ENCODE measurements at regions not wholly inside any gene's neighbourhood (a gene's known extent, or its start where the extent isn't known, plus 50 kb on each side); places are given as distances from the start of the nearest gene placed in this dataset.
"Not testable (repeated sequence)": the region's sequence is repeated elsewhere in the genome, so short reads cannot be mapped to it uniquely, and the experiment has no call there.

DNA sequence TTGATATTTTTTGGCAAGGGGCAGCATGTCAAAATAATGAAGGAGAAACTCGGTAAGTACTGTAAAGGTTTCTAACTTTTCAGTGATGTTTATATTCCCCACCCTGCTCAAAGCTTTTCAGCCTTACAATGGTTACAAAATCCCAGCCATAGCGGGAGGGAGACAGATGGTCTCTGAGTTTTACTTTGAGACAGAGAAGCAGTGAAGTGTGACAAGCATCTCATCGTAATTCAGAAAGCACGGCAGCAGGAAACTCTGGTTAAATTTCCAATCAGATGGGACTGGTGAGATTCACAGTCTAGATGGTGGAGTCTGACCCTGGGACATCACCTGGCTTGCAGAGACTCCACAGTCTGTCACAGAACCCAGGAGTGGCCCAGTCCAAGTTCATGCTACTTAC lies 448.0 kb upstream of the AMELY start:
- no peak for TF ChIP-seq CTCF (IDR thresholded peaks at IDR 0.05; ENCODE audit: poor library complexity, severe bottlenecking)
- Histone ChIP-seq H3K27me3 (ENCODE audit: insufficient read depth, poor library complexity, severe bottlenecking) (no peaks in the 10 kb centered on the region), H3K9me3 (ENCODE audit: severe bottlenecking) (no peaks in the 10 kb centered on the region), H3K27ac (ENCODE audit: poor library complexity, severe bottlenecking) (no peak overlapping the region), H3K4me1 (ENCODE audit: insufficient read depth, poor library complexity, severe bottlenecking) (no peaks in the 10 kb centered on the region), H3K4me3 (ENCODE audit: severe bottlenecking) (no peak overlapping the region), H3K36me3 (ENCODE audit: low read depth) (peaks cover 97% of the 10 kb centered on the region)
- DNase-seq (ENCODE audit: low spot score) (no peak), ATAC-seq (ENCODE audit: low read depth) (no peak)

- Histone ChIP-seq H3K9me3 (ENCODE audit: severe bottlenecking) (no peaks in the 10 kb centered on the region), H3K36me3 (ENCODE audit: low read depth) (peaks cover 96% of the 10 kb centered on the region), H3K27ac (ENCODE audit: poor library complexity, severe bottlenecking) (peak overlapping the region; percentile 12), H3K27me3 (ENCODE audit: insufficient read depth, poor library complexity, severe bottlenecking) (no peaks in the 10 kb centered on the region), H3K4me1 (ENCODE audit: insufficient read depth, poor library complexity, severe bottlenecking) (no peaks in the 10 kb centered on the region), H3K4me3 (ENCODE audit: severe bottlenecking) (no peak overlapping the region)
- no peak for DNase-seq (ENCODE audit: low spot score)
- no peak for ATAC-seq (ENCODE audit: low read depth)
- no peak for TF ChIP-seq CTCF (IDR thresholded peaks at IDR 0.05; ENCODE audit: poor library complexity, severe bottlenecking)
These were observed 446.7 kb upstream of the AMELY start for GRCh38 chrY:7358103-7358752.

GRCh38 chrY:7355891-7356290 lies 444.3 kb upstream of the AMELY start:
- not testable (repeated sequence) for H3K27me3 ChIP-seq (ENCODE audit: insufficient read depth, poor library complexity, severe bottlenecking); DNase-seq (ENCODE audit: low spot score); H3K4me1 ChIP-seq (ENCODE audit: insufficient read depth, poor library complexity, severe bottlenecking); H3K27ac ChIP-seq (ENCODE audit: poor library complexity, severe bottlenecking); H3K9me3 ChIP-seq (ENCODE audit: severe bottlenecking); ATAC-seq (ENCODE audit: low read depth); H3K4me3 ChIP-seq (ENCODE audit: severe bottlenecking)
- peaks cover 92% of the 10 kb centered on the region for H3K36me3 ChIP-seq (ENCODE audit: low read depth)

DNA sequence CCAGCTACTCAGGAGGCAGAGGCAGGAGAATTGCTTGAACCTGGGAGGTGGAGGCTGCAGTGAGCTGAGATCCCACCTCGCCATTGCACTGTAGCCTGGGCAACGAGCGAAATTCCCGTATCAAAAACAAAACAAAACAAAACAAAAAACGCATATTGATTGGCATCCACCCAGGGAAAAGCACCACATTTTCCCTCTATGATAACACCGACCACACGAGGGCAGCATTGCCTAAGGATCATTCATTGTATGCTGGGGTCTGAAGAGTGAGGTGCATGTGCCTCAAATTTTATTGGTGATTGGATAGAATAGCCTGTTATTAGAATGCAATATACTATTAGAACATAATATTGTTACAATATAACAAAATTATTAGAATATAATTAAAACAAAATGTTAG lies 433.1 kb upstream of the AMELY start:
- no peaks in the 10 kb centered on the region for H3K9me3 ChIP-seq (ENCODE audit: severe bottlenecking)
- DNase-seq (ENCODE audit: low spot score) (no peak), ATAC-seq (ENCODE audit: low read depth) (peak; percentile 53; the same call in 2 of the 3 replicates)
- no peak overlapping the region for H3K4me3 ChIP-seq (ENCODE audit: severe bottlenecking)
- no peak for TF ChIP-seq CTCF (IDR thresholded peaks at IDR 0.05; ENCODE audit: poor library complexity, severe bottlenecking)
- H3K36me3 ChIP-seq (ENCODE audit: low read depth): peaks cover 91% of the 10 kb centered on the region
- no peak overlapping the region for H3K27ac ChIP-seq (ENCODE audit: poor library complexity, severe bottlenecking)
- H3K4me1 ChIP-seq (ENCODE audit: insufficient read depth, poor library complexity, severe bottlenecking): peaks cover 3% of the 10 kb centered on the region
- H3K27me3 ChIP-seq (ENCODE audit: insufficient read depth, poor library complexity, severe bottlenecking): no peaks in the 10 kb centered on the region

DNA sequence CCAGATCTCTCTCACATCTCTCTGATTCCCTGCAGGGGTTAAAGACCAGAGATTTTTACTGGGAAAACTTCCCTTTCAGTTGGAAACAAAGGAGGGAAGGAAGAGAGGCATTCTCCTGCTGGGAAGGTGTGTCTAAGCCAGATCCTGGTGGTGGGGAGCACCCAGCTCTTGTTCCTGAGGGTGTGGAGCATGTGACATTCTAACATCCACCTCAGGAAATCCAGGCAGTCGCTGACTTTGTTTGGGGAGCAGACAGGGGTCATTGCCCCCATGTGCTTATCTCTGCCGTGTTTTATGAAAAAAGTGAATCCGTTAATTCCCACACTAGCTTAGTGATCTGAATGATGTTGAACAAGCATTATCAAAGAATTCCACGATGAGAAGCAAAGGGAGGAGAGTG lies 431.7 kb upstream of the AMELY start:
- Histone ChIP-seq H3K36me3 (ENCODE audit: low read depth) (peaks cover 91% of the 10 kb centered on the region), H3K27ac (ENCODE audit: poor library complexity, severe bottlenecking) (peak overlapping the region; percentile 50), H3K9me3 (ENCODE audit: severe bottlenecking) (no peaks in the 10 kb centered on the region), H3K4me3 (ENCODE audit: severe bottlenecking) (no peak overlapping the region), H3K27me3 (ENCODE audit: insufficient read depth, poor library complexity, severe bottlenecking) (no peaks in the 10 kb centered on the region), H3K4me1 (ENCODE audit: insufficient read depth, poor library complexity, severe bottlenecking) (peaks cover 3% of the 10 kb centered on the region)
- ATAC-seq (ENCODE audit: low read depth): no peak
- DNase-seq (ENCODE audit: low spot score): no peak
- no peak for TF ChIP-seq CTCF (IDR thresholded peaks at IDR 0.05; ENCODE audit: poor library complexity, severe bottlenecking)

DNA sequence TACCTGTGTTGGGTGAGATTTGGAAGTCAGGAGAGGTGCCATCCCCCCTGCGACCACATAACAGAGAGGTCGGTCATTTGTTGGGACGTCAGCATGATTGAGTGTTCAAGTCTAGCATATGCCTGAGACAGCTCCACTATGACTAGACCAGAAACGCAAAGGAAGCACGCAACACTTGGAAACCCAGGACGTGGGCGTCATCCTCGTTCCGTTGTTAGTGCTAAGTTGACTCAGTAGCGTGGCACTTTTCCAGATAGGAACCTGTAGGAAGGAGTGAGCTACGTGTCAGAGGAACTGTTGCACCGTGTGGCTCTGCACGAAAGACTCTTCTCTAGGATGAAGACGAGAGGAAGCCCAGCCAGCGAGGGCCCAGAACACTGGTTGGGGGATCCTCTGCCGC lies 431.2 kb upstream of the AMELY start:
- not testable (repeated sequence) for H3K9me3 ChIP-seq (ENCODE audit: severe bottlenecking); H3K4me1 ChIP-seq (ENCODE audit: insufficient read depth, poor library complexity, severe bottlenecking); H3K27me3 ChIP-seq (ENCODE audit: insufficient read depth, poor library complexity, severe bottlenecking); DNase-seq (ENCODE audit: low spot score); H3K4me3 ChIP-seq (ENCODE audit: severe bottlenecking)
- Histone ChIP-seq H3K27ac (ENCODE audit: poor library complexity, severe bottlenecking) (peak overlapping the region; percentile 50), H3K36me3 (ENCODE audit: low read depth) (peaks cover 91% of the 10 kb centered on the region)
- ATAC-seq (ENCODE audit: low read depth): peak; percentile 72

All from RWPE2 (cell line).